Naive B cell (primary cell): ENCODE measurements at regions not wholly inside any gene's neighbourhood (a gene's known extent, or its start where the extent isn't known, plus 50 kb on each side); places are given as distances from the start of the nearest gene placed in this dataset.
A peak's percentile ranks its signal among the peaks of the same experiment; 100 is the strongest.

Source experiments
- ATAC-seq, 2 donors: fragments of 150-1000 bp; cut with Tn5 transposase; 2 replicates each; pipeline ENCODE4 v1.10.0; 2021; ENCODE audit warnings: low read depth in 2 of 2, mild to moderate bottlenecking in 2 of 2, moderate library complexity in 2 of 2
- DNase-seq: peaks from one replicate; pipeline ENCODE4 v3.0.0; 2022
- H3K27ac Mint-ChIP-seq, 6 donors: one replicate each; pipeline ENCODE4 v1.8.0; 2020 to 2022; ENCODE audit warnings: mild to moderate bottlenecking in 6 of 6, mixed read lengths in 6 of 6, moderate library complexity in 5 of 6, inconsistent platforms in 2 of 6
- H3K27me3 Mint-ChIP-seq, 3 donors: one replicate each; pipeline ENCODE4 v1.8.0; 2021 to 2022; ENCODE audit warnings: mixed read lengths in 3 of 3, mild to moderate bottlenecking in 1 of 3
- H3K36me3 Mint-ChIP-seq, 2 donors: one replicate each; pipeline ENCODE4 v1.8.0; 2020 to 2022; ENCODE audit warnings: mixed read lengths in 2 of 2, inconsistent platforms in 1 of 2, mild to moderate bottlenecking in 1 of 2
- H3K4me1 Mint-ChIP-seq, 3 donors: one replicate each; pipeline ENCODE4 v1.8.0; 2020 to 2022; ENCODE audit warnings: mixed read lengths in 3 of 3, inconsistent platforms in 1 of 3, mild to moderate bottlenecking in 1 of 3, moderate library complexity in 1 of 3
- H3K4me3 Mint-ChIP-seq, 8 donors: one replicate each; pipeline ENCODE4 v1.8.0; 2020 to 2022; ENCODE audit warnings: mild to moderate bottlenecking in 8 of 8, mixed read lengths in 8 of 8, moderate library complexity in 8 of 8, inconsistent platforms in 2 of 8
- H3K9me3 Mint-ChIP-seq, 7 donors: one replicate each; pipeline ENCODE4 v1.8.0; 2020 to 2022; ENCODE audit warnings: mixed read lengths in 7 of 7, mild to moderate bottlenecking in 5 of 7, inconsistent platforms in 2 of 7, moderate library complexity in 1 of 7

DNA sequence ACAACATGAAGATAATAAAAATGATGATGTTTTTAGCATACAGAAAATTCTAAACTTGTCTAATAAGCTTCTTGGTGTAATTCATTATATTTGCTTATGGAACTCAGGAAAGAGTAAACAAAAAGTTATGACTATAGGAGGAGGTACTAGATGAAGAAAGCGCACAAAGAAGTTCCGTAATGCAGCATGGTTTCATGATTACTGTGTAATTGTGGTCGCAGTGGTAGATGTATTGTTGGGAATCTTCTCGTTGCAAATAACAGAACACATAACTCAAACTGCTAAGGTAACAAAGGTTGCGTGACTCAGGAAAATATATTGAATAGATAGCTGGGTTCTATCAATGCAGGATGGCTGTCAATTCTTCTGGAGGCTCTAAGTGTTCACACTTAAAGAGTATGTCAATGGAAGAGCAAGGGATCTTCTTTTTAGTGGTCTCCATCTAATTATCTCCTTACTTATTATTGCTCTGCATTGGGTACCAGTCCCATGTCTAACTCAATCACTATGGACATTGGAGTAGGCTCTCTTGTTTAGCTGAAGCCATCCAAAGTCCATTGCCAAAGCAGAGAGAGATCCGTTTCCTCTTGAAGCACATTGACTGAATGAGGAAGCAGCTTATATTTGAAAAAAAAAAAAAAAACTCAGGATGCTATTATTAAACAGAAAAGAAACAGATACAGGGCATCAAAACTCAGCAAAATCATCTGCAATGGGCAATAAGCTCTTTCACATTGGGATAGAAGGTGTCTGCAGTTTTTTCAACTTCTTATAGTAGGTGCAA lies 283.4 kb upstream of the ATP2B1 start:
- H3K9me3 Mint-ChIP-seq: peaks cover 0 to 2% (median 0%) of the 10 kb centered on the region in 7 donors
- ATAC-seq: peak in 1 of 2 donors; percentile 35
- no peak for DNase-seq
- peak overlapping the region in 2 of 6 donors; percentile 51 to 84 for H3K27ac Mint-ChIP-seq
- H3K4me3 Mint-ChIP-seq: peak overlapping the region in 1 of 8 donors; percentile 36
- H3K27me3 Mint-ChIP-seq: no peaks in the 10 kb centered on the region
- no peaks in the 10 kb centered on the region for H3K36me3 Mint-ChIP-seq
- H3K4me1 Mint-ChIP-seq: peaks cover 20 to 23% (median 20%) of the 10 kb centered on the region in 3 donors

DNA sequence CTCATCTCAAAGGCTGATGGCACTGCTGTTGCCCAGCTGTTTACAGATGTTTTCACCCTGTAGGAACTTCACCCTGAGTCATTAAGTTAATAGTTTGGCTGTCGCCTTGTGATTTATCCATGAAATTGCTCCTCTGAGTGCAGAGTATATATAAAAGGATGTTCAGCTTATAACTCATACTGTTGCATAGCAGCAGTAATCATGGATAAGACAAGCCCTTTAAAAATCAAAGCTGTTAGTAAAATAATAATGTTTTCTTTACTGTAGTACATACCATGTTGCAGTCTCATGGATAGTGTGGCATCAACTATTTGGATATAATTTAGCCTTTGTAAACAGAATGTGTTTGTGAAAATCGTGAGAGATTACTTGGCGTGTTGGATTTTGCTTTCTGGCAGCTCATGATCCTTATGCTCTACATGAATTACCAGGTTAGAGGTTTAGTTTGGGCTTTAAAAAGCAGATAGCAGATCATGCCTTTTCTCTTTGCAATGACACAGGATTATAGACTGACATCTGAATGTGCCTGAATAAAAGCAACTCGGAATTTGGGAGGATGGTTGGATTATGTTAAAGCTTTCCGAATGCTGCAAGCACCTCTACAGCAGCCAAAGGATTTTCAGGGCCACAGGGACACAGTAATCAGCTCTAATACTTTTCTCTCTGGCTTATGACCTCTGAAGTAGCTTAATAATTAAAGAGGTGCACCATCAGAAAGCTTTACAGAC lies 279.7 kb upstream of the ATP2B1 start:
- ATAC-seq (no peak), DNase-seq (no peak)
- peaks cover 0 to 2% (median 0%) of the 10 kb centered on the region in 7 donors for H3K9me3 Mint-ChIP-seq
- H3K4me3 Mint-ChIP-seq: no peak overlapping the region
- peaks cover 0 to 3% of the 10 kb centered on the region in 2 donors for H3K36me3 Mint-ChIP-seq
- peaks cover 16 to 22% (median 20%) of the 10 kb centered on the region in 3 donors for H3K4me1 Mint-ChIP-seq
- H3K27me3 Mint-ChIP-seq: no peaks in the 10 kb centered on the region
- peak overlapping the region in 1 of 6 donors; percentile 36 for H3K27ac Mint-ChIP-seq

DNA sequence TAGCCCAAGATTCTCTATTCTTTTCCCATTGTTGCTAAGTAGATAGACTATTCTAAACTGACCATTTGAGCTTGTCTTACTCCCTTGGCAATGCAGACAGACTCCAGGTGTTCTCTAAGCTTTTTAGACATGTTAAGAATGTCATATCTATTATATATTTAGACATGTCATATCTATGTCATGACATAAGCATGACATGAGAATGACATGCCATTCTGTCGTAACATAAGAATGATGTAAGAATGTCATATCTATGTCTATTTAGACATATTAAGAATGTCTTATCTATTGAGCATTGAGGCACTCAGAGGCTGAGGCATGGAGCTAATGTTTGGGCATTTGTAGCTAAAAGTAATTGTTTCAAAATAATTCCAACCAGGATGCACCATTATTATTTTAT lies 277.3 kb upstream of the ATP2B1 start:
- Mint-ChIP-seq H3K27me3 (no peaks in the 10 kb centered on the region), H3K27ac (no peak overlapping the region), H3K4me1 (peaks cover 0 to 7% (median 2%) of the 10 kb centered on the region in 3 donors), H3K9me3 (peaks cover 0 to 2% (median 0%) of the 10 kb centered on the region in 7 donors), H3K36me3 (peaks cover 0 to 3% of the 10 kb centered on the region in 2 donors), H3K4me3 (no peak overlapping the region)
- DNase-seq (no peak), ATAC-seq (no peak)

DNA sequence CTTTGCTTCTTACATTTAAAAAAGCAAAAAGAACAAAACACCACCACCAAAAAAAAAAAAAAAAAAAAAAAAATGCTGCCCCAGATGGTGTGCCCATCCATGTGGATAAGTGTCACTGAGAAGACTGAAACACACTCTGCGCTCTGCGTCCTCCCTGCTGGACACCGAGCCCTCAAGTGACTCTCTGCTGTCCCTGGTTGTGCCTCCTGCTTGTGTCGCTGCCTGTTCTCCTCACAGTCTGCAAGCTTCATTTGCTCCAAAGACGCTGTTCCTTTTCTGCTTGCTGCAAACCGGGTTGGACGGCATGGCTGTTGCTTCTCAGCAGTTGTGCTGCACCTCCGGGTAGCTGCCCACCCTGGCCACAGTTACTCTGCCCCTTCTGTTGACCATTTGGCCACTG lies 276.2 kb upstream of the ATP2B1 start:
- H3K4me3 Mint-ChIP-seq: no peak overlapping the region
- H3K36me3 Mint-ChIP-seq: peaks cover 0 to 3% of the 10 kb centered on the region in 2 donors
- H3K9me3 Mint-ChIP-seq: no peaks in the 10 kb centered on the region
- peaks cover 0 to 11% (median 5%) of the 10 kb centered on the region in 3 donors for H3K4me1 Mint-ChIP-seq
- ATAC-seq: no peak
- H3K27ac Mint-ChIP-seq: no peak overlapping the region
- H3K27me3 Mint-ChIP-seq: no peaks in the 10 kb centered on the region
- no peak for DNase-seq

DNA sequence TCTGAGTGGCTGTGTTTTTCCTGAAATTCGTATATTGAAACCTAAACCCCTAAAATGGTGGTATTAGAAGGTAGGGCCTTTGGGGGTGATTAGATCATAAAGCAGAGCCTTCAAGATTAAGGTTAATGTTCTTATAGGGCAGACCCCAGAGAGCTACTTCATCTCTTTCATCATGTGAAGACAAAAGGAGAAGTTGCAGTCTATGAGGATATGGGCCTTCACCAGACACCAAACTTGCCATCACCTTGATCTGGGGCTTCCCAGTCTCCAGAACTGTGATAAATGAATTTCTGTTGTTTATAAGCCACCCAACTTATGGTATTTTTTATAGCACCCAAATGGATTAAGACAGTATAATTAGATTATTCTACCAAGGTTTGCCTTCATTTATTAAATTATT lies 275.0 kb upstream of the ATP2B1 start:
- Mint-ChIP-seq H3K4me1 (peaks cover 0 to 11% (median 5%) of the 10 kb centered on the region in 3 donors), H3K27me3 (no peaks in the 10 kb centered on the region), H3K36me3 (peaks cover 0 to 3% of the 10 kb centered on the region in 2 donors), H3K4me3 (no peak overlapping the region), H3K9me3 (no peaks in the 10 kb centered on the region), H3K27ac (peak overlapping the region in 3 of 6 donors; percentile 6 to 79 (median 65))
- ATAC-seq: peak; percentile 94 to 96
- peak; percentile 10 for DNase-seq

DNA sequence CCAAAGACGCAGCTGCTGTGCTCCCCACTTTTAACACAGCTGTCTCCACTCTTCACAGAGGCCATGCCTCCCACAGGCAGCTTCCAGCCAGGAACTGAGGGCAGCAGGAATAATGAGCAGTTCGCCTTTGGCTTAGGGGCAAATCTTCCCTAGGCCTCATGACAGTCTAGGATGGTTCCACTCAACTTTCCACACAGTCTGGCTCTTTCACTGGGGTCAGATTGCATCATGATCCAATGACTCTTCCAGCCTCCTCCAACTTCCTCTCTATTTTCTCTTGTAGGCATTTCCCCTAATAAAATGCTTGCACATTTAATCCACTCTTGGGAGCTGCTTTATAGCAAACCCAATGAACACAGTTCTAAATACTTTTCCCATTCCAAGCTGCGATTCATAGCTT lies 271.6 kb upstream of the ATP2B1 start:
- DNase-seq (no peak), ATAC-seq (no peak)
- H3K27ac Mint-ChIP-seq: no peak overlapping the region
- no peaks in the 10 kb centered on the region for H3K9me3 Mint-ChIP-seq
- peaks cover 3 to 15% (median 9%) of the 10 kb centered on the region in 3 donors for H3K4me1 Mint-ChIP-seq
- H3K36me3 Mint-ChIP-seq: peaks cover 0 to 3% of the 10 kb centered on the region in 2 donors
- H3K27me3 Mint-ChIP-seq: no peaks in the 10 kb centered on the region
- H3K4me3 Mint-ChIP-seq: no peak overlapping the region

DNA sequence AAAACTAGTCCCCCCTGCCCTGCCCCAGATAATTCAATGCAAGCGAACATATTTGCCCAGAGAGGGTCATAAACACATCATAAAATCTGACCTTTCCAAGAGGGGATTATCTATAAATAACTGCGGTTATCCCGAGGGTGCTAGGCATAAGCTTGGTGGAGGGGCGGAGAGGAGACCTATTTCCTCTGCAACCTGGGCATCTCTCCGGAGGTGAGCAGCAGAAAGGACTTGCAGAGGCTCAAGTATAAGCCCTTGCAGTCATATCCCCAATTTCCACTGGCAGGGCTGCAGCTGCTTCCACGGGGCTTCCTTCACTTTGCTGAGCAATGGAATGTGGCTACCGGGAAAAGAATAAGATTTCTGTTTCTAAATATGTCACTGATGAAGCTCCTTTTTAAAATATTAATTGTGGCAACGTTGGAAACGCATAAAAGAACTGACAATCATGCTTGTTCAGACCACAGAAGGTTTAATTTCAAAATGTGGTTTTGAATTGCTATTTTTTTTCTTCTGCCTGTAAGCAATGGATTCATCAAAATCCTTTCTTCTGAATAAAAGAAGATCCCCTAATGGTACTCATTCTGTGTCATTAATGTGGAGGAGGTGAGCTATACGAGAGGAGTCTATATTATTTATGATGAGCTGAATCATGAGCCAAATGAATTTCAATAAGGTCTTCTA lies 268.9 kb upstream of the ATP2B1 start:
- Mint-ChIP-seq H3K27me3 (no peaks in the 10 kb centered on the region), H3K4me3 (no peak overlapping the region), H3K4me1 (peaks cover 4 to 19% (median 12%) of the 10 kb centered on the region in 3 donors), H3K27ac (no peak overlapping the region), H3K9me3 (peaks cover 0 to 1% (median 0%) of the 10 kb centered on the region in 7 donors), H3K36me3 (no peaks in the 10 kb centered on the region)
- ATAC-seq: no peak
- DNase-seq: no peak

DNA sequence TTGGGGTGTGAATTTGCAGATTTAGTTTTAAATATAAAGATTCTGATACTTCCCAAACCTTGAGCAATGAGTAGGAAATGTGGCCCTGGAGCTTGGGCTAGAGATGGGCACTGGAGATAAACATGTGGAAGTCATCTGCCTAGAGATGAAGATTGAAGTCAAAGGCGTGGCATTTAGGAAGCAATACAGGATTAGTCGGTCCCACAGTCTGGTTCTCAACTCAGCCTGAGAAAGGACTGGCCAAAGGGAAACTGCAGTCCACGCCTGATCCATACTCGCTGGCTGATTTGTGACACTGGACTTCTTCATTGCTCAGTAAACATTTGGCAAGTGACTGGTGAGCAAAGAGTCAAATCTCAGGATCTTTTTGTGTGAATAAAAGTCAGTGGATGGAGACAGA lies 268.2 kb upstream of the ATP2B1 start:
- Mint-ChIP-seq H3K27ac (peak overlapping the region in 2 of 6 donors; percentile 52 to 81), H3K27me3 (no peaks in the 10 kb centered on the region), H3K36me3 (no peaks in the 10 kb centered on the region), H3K9me3 (peaks cover 0 to 1% (median 0%) of the 10 kb centered on the region in 7 donors), H3K4me1 (peaks cover 4 to 19% (median 12%) of the 10 kb centered on the region in 3 donors), H3K4me3 (no peak overlapping the region)
- DNase-seq (no peak), ATAC-seq (no peak)

DNA sequence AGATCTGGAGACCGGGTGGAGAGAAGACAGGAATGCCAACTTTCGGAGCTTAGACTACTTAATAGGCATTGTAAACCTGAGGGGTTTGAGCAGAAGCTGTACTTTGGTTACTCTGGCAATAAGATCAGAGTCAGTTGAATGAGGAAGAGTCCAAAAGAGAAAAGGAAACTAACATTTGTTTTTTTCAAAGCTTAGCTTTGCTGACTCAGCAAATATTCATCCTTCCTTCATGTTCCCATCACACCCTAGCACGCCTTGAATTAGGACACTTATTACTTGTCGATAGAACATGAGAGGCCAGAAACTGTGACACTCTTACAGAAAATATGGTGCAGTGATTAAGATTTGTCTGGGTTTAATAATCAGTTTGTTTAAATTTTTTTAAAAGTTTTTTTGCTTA lies 266.9 kb upstream of the ATP2B1 start:
- DNase-seq: no peak
- peak overlapping the region in 2 of 6 donors; percentile 17 to 24 for H3K27ac Mint-ChIP-seq
- no peaks in the 10 kb centered on the region for H3K36me3 Mint-ChIP-seq
- no peaks in the 10 kb centered on the region for H3K27me3 Mint-ChIP-seq
- H3K4me3 Mint-ChIP-seq: no peak overlapping the region
- H3K4me1 Mint-ChIP-seq: peaks cover 4 to 12% (median 12%) of the 10 kb centered on the region in 3 donors
- H3K9me3 Mint-ChIP-seq: peaks cover 0 to 1% (median 0%) of the 10 kb centered on the region in 7 donors
- ATAC-seq: no peak

DNA sequence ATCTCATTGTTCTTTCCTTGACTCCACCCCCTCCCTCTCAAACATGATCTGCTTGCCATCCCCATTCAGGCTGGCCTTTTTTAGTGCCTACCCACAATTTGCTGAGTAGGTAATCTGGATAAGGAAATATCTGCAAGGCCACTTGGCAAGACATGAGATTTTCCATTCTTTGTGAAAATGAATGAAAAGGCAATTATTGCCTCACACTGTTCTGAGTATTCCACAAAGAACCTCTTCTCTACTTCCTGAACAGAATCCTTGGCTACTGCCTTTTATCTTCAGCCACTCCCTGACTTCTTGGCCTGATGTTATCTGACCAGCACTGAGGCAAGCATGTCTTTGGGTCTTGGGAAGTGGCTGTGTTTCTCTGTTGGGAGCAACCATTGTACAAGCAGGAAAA lies 263.2 kb upstream of the ATP2B1 start:
- no peak overlapping the region for H3K27ac Mint-ChIP-seq
- H3K4me1 Mint-ChIP-seq: peaks cover 8 to 12% (median 8%) of the 10 kb centered on the region in 3 donors
- no peaks in the 10 kb centered on the region for H3K27me3 Mint-ChIP-seq
- H3K36me3 Mint-ChIP-seq: peaks cover 0 to 4% of the 10 kb centered on the region in 2 donors
- H3K4me3 Mint-ChIP-seq: no peak overlapping the region
- no peak for ATAC-seq
- peaks cover 0 to 4% (median 0%) of the 10 kb centered on the region in 7 donors for H3K9me3 Mint-ChIP-seq
- DNase-seq: no peak

DNA sequence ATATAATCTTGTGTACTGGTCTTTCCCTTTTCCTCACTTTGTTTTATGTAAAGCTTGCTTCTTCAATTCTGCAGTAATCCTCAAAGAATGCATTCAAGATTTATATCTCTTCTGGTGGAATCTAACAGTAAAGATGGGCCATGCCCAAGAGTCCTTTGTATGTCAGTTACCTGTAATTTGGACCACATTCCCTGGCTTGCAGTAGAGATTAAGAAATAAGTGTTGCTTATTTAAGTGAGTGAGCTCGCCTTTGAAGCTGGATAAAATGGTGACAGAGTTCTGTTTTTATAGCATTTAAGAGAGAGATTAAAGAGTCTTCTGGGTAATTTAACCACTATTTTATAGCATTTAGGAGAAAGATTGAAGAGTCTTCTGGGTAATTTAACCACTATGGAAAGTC lies 262.1 kb upstream of the ATP2B1 start:
- Mint-ChIP-seq H3K27me3 (no peaks in the 10 kb centered on the region), H3K4me3 (no peak overlapping the region), H3K4me1 (peaks cover 8 to 12% (median 8%) of the 10 kb centered on the region in 3 donors), H3K36me3 (peaks cover 0 to 4% of the 10 kb centered on the region in 2 donors), H3K9me3 (peaks cover 0 to 4% (median 0%) of the 10 kb centered on the region in 7 donors), H3K27ac (no peak overlapping the region)
- ATAC-seq: no peak
- no peak for DNase-seq

DNA sequence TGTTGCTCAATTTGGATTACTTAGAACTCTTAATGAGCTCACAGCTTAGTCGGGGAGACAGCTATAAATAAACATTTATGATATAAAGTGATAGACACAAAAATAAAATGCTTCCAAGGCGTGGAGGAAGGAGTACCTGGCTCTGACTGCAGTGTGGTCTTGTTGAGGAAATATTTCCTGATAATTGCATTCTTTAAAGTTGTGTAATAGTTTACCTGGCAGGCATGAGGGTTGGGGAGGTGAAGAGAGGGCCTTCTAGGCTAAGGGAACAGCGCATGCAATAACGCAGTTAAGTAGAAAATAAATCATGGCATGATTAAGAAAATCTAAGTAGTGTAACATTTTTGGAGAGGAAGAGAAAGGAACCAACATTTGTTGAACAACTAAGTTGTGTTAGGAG lies 260.5 kb upstream of the ATP2B1 start:
- H3K4me3 Mint-ChIP-seq: no peak overlapping the region

DNA sequence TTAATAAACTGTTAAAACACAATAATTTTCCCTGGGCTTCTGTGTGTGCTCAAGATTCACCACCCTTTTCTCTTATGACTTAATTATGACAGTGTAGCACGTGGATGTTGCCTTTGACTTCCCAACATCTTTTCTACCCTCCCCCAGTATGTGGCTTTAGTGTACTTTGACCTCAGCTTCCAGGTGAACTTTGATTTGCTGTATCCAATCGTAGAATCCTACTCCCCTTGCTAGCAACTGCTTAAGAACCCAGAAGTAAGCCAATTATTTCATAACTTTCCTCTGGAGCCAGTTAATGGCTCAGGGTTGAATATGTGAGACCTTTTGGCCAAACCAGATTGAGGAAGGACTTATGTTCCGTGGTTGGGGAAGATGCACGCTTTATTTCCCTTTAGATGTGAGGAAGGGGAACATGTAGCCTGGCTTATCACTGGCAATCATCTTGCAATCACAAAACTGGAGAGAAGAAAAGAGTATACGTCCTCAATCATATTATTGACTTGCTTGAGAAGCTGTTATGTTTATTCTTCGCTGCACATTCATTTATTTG lies 259.6 kb upstream of the ATP2B1 start:
- Mint-ChIP-seq H3K4me1 (peaks cover 0 to 5% (median 4%) of the 10 kb centered on the region in 3 donors), H3K9me3 (peaks cover 0 to 4% (median 0%) of the 10 kb centered on the region in 7 donors), H3K27ac (no peak overlapping the region)

More for the DNA sequence above, 260.5 kb upstream of the ATP2B1 start:
- H3K36me3 Mint-ChIP-seq: peaks cover 0 to 4% of the 10 kb centered on the region in 2 donors
- ATAC-seq (no peak), DNase-seq (no peak)
- H3K4me1 Mint-ChIP-seq: peaks cover 0 to 5% (median 4%) of the 10 kb centered on the region in 3 donors
- no peaks in the 10 kb centered on the region for H3K27me3 Mint-ChIP-seq
- peaks cover 0 to 4% (median 0%) of the 10 kb centered on the region in 7 donors for H3K9me3 Mint-ChIP-seq
- peak overlapping the region in 2 of 6 donors; percentile 4 to 38 for H3K27ac Mint-ChIP-seq

More for the DNA sequence above, 259.6 kb upstream of the ATP2B1 start:
- H3K36me3 Mint-ChIP-seq: peaks cover 0 to 4% of the 10 kb centered on the region in 2 donors
- DNase-seq: no peak
- H3K27me3 Mint-ChIP-seq: no peaks in the 10 kb centered on the region
- ATAC-seq: no peak
- H3K4me3 Mint-ChIP-seq: no peak overlapping the region
